ENCODE measurements at regions not wholly inside any gene's neighbourhood (a gene's known extent, or its start where the extent isn't known, plus 50 kb on each side); places are given as distances from the start of the nearest gene placed in this dataset.

DNA sequence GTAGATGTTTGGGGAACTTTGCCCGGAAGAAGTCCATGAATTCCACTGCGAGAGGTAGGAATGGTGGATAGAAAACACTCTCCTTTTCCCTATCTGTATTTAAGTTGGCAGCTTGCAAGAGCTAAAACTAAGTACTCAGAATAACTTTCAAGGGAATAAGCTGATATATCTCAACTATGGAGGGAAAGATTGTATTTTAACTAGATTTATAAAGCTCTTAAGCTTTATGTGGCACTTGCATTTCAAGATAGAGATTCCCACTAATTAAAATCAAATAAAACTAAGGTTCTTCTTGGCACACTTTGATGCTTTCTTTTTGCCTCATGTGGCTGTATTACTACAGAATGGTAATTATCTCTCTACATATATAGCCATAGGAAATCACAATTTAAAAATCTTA, 149.7 kb upstream of the STARD13 start:
- TF ChIP-seq, protein P1, sequence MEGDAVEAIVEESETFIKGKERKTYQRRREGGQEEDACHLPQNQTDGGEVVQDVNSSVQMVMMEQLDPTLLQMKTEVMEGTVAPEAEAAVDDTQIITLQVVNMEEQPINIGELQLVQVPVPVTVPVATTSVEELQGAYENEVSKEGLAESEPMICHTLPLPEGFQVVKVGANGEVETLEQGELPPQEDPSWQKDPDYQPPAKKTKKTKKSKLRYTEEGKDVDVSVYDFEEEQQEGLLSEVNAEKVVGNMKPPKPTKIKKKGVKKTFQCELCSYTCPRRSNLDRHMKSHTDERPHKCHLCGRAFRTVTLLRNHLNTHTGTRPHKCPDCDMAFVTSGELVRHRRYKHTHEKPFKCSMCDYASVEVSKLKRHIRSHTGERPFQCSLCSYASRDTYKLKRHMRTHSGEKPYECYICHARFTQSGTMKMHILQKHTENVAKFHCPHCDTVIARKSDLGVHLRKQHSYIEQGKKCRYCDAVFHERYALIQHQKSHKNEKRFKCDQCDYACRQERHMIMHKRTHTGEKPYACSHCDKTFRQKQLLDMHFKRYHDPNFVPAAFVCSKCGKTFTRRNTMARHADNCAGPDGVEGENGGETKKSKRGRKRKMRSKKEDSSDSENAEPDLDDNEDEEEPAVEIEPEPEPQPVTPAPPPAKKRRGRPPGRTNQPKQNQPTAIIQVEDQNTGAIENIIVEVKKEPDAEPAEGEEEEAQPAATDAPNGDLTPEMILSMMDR (IDR thresholded peaks at IDR 0.05): no peak

DNA sequence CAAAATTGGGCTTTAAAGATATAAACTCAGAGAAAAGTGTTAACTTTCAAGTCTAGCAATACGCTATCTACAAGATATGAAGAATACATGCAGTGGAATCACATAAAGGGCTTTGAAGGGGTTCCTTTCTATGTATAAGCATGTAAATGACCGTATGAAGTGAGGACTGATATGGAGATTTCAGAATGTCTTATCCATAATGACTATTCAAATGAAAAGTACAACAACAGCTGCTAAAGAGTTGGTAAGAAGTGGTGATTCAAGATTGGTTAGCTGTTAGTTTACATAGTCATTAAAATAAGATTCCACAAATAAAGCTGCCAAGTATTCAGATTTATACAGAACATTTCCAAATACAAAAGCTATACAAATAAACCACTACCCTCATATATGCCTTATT, 153.4 kb upstream of the STARD13 start:
- TF ChIP-seq, protein P1 (IDR thresholded peaks at IDR 0.05): no peak

DNA sequence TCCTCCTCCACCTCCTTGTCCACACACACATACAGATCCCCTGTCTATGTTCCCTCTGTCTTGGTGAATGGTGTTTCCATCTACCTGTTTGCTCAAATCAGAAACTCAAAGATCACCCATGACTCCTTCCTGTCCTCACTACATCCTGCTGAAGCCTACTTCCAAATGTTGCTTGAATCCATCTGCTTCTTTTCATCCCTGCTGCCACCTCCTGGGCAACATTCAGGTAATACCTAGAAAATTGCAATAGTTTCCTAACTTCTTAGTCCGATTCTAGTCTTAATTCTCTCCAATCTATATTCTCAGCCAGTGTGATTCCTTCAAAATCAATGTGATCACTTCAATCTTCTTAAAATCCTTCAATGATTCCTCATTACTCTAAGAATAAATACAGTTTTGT, 155.5 kb upstream of the STARD13 start:
- TF ChIP-seq, protein P1 (IDR thresholded peaks at IDR 0.05): no peak

DNA sequence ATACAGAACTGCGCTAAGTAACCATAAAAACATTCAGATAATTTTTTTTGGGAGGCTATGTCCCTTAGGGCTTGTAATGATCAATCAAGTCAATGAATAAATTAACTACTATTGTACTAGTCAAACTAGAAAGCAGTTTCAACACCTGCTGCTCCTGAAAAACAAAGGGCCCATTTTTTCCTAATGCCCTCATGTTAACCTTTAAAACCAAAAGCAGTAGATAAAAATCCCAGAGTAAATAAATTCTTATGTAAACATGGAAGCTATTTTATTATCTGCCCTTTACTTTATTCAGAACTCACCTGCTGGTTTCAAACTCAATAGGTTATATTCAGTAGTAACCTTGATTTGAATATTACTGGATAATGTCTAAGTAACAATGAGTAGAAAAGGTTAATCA, 159.5 kb upstream of the STARD13 start:
- TF ChIP-seq, protein P1 (IDR thresholded peaks at IDR 0.05): no peak

DNA sequence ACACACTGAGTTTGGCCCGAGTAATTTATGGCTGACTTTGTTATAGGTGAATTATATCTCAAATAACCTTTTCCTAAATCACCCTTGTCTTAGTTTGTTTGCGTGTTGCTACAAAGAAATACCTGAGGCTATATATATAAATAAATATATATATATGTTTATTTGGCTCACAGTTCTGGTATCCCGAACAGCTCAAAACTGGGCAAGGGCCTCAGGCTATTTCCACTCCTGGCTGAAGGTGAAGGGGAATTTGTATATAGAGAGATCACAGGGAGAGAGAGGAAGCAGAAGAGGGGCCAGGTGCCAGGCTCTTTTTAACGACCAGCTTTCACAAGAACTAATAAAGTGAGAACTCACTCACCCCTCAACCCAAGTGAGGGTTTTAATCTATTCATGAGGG, 159.9 kb upstream of the STARD13 start:
- TF ChIP-seq, protein P1 (IDR thresholded peaks at IDR 0.05): no peak

DNA sequence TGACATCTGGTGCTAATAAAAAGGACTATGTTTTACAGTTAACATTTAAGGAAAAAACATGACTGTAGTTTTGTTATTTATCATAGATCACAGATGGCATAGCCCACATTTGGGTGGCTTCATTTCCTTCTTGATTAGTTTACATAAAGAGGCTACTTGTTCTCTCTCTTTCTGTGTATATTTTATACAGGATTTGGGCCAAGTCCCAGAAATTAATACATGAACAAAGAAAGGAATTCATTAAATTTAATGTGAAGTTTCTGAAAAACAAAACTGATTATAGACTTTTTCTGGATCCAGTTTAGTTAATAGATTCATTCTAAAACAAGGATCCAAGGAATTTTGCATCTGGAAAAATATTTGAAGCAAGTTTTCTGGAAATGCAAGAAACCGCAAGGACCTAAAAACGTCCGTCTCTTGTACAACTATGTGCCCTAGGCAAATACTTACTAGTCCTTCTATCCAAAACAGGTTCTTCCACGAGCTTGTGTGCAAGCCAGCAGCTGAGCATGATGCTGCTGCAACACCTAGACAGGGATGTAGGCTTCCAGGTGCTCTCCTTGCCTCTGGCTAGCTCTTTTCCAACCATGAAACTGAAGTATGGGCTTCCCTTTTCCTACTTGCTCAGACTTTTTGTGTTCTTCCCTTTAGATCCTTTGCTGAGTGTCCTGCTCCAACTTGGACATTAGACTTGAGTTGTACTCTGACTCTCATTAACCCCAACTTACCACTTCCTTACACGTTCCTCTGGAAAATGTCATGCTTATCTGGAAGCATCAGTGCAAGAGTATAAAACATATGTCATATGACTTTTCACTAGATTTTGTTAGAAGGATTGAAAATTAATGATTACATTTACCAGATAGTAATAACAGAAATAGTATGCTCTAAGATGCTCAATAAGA, 161.5 kb upstream of the STARD13 start:
- TF ChIP-seq, protein P1 (IDR thresholded peaks at IDR 0.05): no peak

DNA sequence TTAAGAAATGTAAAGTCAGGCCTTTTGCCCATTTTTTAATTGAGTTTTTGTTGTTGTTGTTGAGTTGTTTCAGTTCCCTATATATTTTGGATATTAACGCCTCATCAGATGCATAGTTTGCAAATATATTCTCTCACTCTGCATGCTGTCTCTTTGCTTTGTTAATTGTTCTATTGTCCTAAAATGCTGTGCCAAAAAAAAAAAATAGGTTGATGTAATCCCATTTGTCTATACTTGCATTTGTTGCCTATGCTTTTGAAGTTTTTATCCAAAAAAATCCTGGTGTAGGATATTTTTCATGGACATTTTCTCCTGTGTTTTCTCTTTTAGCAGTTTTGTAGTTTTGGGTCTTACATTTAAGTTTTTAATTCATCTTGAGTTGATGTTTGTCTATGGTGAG, 163.3 kb upstream of the STARD13 start:
- TF ChIP-seq, protein P1 (IDR thresholded peaks at IDR 0.05): no peak
